ENCODE measurements at regions not wholly inside any gene's neighbourhood (a gene's known extent, or its start where the extent isn't known, plus 50 kb on each side); places are given as distances from the start of the nearest gene placed in this dataset.

DNA sequence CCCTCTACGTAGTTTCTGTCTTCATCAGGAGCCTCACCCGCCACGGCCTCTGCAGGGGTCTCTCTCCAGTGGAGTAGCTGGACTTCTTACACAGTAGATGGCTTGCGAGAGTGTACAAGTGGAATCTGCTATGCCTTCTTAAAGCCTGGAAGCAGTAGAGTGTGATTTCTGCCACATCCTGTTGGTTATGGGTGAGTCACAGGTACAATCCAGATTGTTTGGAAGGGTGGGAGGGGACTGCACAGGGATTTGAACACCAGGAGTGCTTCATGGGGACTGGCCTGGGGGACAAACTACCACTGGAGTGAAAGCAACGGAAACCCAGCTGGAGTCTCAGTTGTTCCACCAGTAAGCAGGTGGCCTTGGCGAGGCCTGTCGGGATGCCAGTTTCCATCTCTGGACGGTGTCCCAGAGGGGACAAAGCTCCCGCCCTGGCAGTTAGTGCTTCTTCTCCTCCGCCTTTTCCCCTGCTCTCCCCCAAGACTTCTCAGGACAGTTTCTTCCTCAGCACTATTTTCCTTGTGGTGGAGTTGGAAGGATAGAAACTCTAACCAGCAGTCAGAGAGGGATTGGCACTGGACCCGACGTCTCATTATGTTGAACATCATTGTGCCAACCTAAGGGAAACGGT is 85.0 kb upstream of the RCN1 start:
- no peak overlapping the region for H3K4me3 ChIP-seq
- TF ChIP-seq CTCF (IDR thresholded peaks at IDR 0.05) (no peak), POLR2A (IDR thresholded peaks at IDR 0.05) (no peak), POLR2AphosphoS5 (IDR thresholded peaks at IDR 0.05) (no peak)
- no peak overlapping the region for H3K27ac ChIP-seq
- no peaks in the 10 kb centered on the region for H3K36me3 ChIP-seq
- H3K27me3 ChIP-seq = peaks cover 0 to 47% of the 10 kb centered on the region in 2 donors
- intact Hi-C loops (cut with DNase I; ENCODE audit: low total_unique reads) = no loop called here
- DNase-seq (ENCODE audit: low spot score in 2 of 2) = no peak
- H3K4me1 ChIP-seq = no peaks in the 10 kb centered on the region
- H3K9me3 ChIP-seq = no peaks in the 10 kb centered on the region

- Histone ChIP-seq H3K4me1 (no peaks in the 10 kb centered on the region), H3K27me3 (peaks cover 0 to 39% of the 10 kb centered on the region in 2 donors)
Observed at GRCh38 chr11:32003335-32003734, 87.5 kb upstream of the RCN1 start.

DNA sequence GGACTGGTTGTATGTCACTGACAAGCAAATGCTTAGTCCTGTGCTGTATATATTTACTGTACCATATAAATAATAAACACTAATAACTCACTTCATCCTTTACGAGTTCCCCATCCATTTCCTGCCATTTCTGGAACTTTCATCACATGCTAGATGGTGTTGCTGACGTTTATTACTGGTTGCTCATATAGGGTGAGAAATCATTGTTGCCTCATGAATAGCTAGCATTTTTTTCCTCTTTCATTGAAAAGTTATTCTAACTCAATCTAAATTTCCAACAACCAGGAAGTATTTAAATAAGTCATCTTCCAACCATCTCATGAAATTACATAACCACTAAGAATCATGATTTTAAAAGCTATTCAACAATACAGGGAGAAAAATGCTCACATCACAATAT is 88.6 kb upstream of the RCN1 start:
- TF ChIP-seq POLR2AphosphoS5 (IDR thresholded peaks at IDR 0.05) (no peak), CTCF (IDR thresholded peaks at IDR 0.05) (no peak), POLR2A (IDR thresholded peaks at IDR 0.05) (no peak)
- Histone ChIP-seq H3K4me1 (no peaks in the 10 kb centered on the region), H3K36me3 (no peaks in the 10 kb centered on the region), H3K27me3 (peaks cover 0 to 36% of the 10 kb centered on the region in 2 donors), H3K9me3 (no peaks in the 10 kb centered on the region), H3K4me3 (no peak overlapping the region), H3K27ac (no peak overlapping the region)
- DNase-seq (ENCODE audit: low spot score in 2 of 2) = no peak
- intact Hi-C loops (cut with DNase I; ENCODE audit: low total_unique reads) = no loop called here

More at GRCh38 chr11:32003335-32003734, 87.5 kb upstream of the RCN1 start:
- no peak for DNase-seq (ENCODE audit: low spot score in 2 of 2)
- TF ChIP-seq POLR2A (IDR thresholded peaks at IDR 0.05) = no peak
- TF ChIP-seq CTCF (IDR thresholded peaks at IDR 0.05) = no peak
- H3K4me3 ChIP-seq = no peak overlapping the region
- intact Hi-C loops (cut with DNase I; ENCODE audit: low total_unique reads) = no loop called here
- no peaks in the 10 kb centered on the region for H3K36me3 ChIP-seq
- no peak overlapping the region for H3K27ac ChIP-seq
- no peaks in the 10 kb centered on the region for H3K9me3 ChIP-seq

- TF ChIP-seq CTCF (IDR thresholded peaks at IDR 0.05) (no peak), POLR2AphosphoS5 (IDR thresholded peaks at IDR 0.05) (no peak), POLR2A (IDR thresholded peaks at IDR 0.05) (no peak)
- Histone ChIP-seq H3K27ac (no peak overlapping the region), H3K36me3 (no peaks in the 10 kb centered on the region), H3K4me3 (no peak overlapping the region), H3K4me1 (no peaks in the 10 kb centered on the region), H3K27me3 (peaks cover 0 to 8% of the 10 kb centered on the region in 2 donors), H3K9me3 (no peaks in the 10 kb centered on the region)
- DNase-seq (ENCODE audit: low spot score in 2 of 2) = no peak
- intact Hi-C loops (cut with DNase I; ENCODE audit: low total_unique reads) = no loop called here
Observed at GRCh38 chr11:31997955-31998354, 92.9 kb upstream of the RCN1 start.

- no peak overlapping the region for H3K27ac ChIP-seq
- H3K36me3 ChIP-seq = no peaks in the 10 kb centered on the region
- TF ChIP-seq POLR2AphosphoS5 (IDR thresholded peaks at IDR 0.05) = no peak
- no peak for TF ChIP-seq CTCF (IDR thresholded peaks at IDR 0.05)
- TF ChIP-seq POLR2A (IDR thresholded peaks at IDR 0.05) = no peak
- H3K4me3 ChIP-seq = no peak overlapping the region
- no peaks in the 10 kb centered on the region for H3K9me3 ChIP-seq
- H3K27me3 ChIP-seq = peaks cover 0 to 8% of the 10 kb centered on the region in 2 donors
- H3K4me1 ChIP-seq = no peaks in the 10 kb centered on the region
- DNase-seq (ENCODE audit: low spot score in 2 of 2) = no peak
- intact Hi-C loops (cut with DNase I; ENCODE audit: low total_unique reads) = no loop called here
Observed at GRCh38 chr11:31996159-31996881, 94.6 kb upstream of the RCN1 start.

Measured in breast epithelium (tissue), 4 donors.